Activated effector memory CD4-positive, alpha-beta T cell treated with Interleukin-2 at 50 U/mL for 16 hours (primary cell): ENCODE measurements at regions not wholly inside any gene's neighbourhood (a gene's known extent, or its start where the extent isn't known, plus 50 kb on each side); places are given as distances from the start of the nearest gene placed in this dataset.
"Not testable (repeated sequence)": the region's sequence is repeated elsewhere in the genome, so short reads cannot be mapped to it uniquely, and the experiment has no call there.

Experiments
- DNase-seq: peaks from one replicate; pipeline ENCODE4 v3.0.0-alpha.2; 2020

DNA sequence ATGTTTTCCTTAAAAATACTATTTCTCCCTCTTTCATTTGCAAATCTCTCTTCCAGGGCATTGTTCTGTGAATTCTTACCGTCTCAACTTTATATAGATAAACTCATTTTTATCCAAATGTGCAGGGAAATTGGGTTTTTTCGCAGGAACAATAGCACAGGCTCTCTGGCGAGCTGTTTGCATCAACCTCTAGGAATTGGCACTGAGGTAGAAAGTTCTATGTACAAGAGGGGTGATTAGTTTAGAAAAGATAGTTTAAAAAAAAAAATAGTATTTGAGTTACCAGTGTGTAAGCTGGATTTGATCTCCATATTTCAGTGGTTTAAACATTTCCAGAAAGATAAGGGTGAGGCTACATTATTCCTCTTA lies 129.7 kb upstream of the BTN3A2 start:
- DNase-seq, result no peak

DNA sequence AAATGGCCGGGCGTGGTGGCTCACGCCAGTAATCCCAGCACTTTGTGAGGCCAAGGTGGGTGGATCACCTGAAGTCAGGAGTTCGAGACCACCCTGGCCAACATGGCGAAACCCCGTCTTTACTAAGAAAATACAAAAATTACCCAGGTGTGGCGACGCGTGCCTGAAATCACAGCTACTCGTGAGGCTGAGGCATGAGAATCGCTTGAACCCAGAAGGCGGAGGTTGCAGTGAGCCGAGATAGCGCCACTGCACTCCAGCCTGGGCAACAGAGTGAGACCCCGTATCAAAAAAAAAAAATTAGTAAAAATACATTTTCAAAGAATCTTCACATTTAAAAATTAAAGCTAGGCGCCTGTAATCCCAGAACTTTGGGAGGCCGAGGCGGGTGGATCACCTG lies 125.6 kb upstream of the BTN3A2 start:
- DNase-seq, result not testable (repeated sequence)

DNA sequence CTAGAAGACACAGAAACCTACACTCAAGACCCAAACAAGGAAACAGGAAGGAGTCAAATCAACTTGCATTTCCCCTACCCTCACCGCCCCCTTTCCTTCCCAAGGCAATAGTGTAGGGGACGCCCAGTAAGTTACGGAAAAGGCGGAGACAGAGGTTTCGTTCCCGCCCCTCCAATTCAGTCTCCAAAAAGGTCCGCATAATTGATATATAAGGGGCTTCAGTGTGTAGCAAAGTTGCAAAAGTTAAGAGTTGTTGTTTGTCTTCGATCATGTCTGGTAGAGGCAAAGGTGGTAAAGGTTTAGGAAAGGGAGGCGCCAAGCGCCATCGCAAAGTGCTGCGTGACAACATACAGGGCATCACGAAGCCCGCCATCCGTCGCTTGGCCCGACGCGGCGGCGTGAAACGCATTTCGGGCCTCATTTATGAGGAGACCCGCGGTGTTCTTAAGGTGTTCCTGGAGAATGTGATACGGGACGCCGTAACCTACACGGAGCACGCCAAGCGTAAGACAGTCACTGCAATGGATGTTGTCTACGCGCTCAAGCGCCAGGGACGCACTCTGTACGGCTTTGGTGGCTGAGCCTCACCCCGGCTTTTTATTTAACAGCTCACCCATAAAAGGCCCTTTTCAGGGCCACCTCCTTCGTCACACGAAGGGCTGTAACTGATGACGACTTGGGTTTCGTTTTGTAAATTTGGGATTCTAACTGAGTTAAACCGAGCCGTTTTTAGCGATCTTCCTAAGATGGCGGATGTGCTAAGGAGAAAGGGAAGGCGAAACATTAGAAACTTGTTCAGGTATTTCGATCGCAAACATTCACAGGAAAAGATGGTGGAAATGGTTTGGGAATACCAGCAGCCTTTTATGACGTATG lies 124.6 kb upstream of the BTN3A2 start:
- DNase-seq, result peak; percentile 52

DNA sequence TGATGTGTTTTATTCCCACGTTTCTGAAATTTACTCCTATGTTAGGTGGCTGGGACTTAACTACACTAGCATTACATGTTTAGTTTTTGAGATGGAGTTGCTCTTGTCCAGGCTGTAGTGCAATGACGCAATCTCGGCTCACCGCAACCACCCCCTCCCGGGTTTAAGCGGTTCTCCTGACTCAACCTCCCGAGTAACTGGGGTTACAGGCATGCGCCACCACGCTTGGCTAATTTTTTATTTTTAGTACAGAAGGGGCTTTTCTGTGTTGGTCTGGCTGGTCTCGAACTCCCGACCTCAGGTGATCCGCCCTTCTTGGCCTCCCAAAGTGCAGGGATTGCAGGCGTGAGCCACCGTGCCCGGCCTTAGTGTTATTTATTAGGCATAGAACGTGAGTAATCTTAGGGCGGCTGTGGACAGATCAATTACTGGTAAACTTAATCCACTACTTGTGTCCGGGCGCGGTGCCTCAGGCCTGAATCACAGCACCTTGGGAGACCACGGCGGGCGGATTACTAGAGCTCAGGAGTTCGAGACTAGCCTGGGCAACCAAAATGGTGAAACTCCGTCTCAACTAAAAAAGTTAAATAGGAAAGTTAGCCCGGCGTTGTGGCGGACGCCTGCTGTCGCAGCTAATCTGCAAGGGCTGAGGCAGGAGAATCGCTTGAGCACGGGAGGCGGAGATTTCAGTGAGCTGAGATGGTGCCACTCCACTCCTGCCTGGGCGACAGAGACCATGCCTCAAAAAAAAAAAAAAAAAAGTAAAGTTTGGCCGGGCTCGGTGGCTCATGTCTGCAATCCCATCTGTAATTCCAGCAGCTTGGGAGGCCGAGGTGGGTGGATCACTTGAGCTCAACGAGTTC lies 123.7 kb upstream of the BTN3A2 start:
- DNase-seq, result peak; percentile 22

DNA sequence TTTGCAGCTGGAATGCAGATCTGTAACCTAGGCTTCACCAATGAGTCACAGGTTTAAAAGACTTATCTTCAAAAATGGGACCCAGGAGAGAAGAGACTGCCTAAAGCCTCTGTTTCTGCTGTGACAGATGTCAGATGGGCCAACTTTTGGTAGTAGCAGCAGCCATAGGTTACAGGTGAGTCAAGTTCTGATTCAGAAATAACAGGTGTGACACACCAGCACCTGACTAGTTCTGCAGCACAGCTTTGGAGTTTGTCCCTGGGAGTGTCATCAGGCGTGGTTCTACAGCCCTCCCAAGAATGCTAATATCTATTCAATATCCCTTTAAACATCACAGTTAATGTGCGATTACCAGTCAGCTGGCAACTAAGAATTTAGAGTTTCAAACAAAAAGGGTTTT lies 121.9 kb upstream of the BTN3A2 start:
- DNase-seq, result no peak

DNA sequence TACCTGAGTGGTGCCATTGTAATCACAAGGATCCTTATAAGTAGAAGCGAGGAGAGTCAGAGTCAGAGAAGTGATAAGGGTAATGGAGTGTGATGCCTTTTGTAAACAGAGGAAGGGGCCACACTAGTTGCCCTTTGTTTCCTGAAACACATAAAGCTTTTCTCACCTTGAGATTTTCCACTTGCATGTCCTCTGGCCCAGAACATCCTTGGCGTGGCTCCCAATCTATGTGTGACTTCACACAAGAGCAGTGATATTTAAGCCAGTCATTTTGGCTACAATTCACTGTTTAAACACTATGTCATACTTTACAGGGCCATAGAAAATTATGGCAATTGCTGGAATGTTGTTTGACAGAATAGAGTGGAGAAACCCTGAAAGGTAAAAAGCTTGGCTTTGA lies 121.2 kb upstream of the BTN3A2 start:
- DNase-seq, result no peak

DNA sequence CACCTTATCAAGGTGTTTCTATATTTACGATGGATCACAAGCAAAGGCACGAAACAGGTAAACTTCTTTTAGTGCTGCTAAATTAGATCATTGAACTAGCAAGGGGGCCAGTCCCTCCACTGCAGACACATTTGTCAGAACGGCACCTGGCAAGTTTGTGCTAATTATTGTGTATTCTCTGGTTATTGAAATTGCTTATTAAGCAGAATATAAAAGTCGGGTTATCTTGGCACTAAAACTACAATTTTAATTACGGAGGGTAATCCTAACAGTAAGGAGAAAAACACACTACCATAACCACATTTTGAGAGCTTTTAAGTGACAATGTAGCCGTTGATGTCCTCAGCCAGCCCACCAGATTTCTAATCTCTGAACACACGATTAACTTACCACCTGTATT lies 118.9 kb upstream of the BTN3A2 start:
- no peak for DNase-seq

DNA sequence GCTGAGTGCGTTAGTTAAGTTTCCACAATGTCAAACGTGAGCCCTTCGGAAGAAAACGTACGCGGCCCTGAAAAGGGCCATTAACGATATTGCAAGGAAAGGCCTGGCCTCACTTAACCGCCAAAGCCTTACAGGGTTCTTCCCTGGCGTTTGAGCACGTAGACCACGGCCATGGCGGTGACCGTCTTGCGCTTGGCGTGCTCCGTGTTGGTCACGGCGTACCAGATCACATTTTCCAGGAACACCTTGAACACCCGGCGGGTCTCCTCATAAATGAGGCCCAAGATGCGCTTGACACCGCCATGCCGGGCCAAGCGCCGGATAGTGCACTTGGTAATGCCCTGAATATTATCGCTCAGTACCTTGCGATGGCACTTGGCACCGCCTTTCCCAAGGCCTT lies 118.4 kb upstream of the BTN3A2 start:
- no peak for DNase-seq

DNA sequence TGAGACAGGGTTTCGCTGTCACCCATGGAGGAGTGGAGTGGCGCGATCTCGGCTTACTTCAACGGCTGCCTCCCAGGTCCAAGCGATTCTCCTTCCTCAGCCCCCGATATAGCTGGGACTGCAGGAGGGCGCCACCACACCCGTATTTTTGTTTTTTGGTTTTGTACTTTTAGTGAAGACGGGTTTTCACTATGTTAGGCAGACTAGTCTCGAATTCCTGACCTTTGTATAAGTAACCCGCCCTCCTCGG lies 115.4 kb upstream of the BTN3A2 start:
- no peak for DNase-seq

DNA sequence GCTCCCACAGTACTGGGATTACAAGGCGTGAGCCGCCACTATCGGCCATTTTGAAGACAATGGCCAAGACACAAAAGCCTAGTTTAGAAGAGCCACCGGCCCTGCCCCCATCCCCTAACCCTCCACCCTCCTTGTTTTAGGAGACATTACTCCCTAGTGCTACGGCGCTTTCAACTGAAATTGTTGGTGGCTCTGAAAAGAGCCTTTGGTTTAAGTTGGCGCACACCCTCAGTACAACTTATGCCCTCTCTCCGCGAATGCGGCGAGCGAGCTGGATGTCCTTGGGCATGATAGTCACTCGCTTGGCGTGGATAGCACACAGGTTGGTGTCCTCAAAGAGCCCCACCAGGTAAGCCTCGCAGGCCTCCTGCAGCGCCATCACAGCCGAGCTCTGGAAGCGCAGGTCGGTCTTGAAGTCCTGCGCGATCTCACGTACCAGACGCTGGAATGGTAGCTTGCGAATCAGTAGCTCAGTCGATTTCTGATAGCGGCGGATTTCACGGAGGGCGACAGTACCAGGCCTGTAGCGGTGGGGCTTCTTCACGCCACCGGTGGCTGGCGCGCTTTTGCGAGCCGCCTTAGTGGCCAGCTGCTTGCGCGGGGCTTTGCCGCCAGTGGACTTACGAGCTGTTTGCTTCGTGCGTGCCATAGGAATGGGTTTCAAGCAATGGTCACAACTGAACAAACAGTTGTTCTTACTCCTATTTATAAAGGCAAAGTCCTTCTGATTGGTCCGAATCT lies 114.9 kb upstream of the BTN3A2 start:
- peak; percentile 69 for DNase-seq

DNA sequence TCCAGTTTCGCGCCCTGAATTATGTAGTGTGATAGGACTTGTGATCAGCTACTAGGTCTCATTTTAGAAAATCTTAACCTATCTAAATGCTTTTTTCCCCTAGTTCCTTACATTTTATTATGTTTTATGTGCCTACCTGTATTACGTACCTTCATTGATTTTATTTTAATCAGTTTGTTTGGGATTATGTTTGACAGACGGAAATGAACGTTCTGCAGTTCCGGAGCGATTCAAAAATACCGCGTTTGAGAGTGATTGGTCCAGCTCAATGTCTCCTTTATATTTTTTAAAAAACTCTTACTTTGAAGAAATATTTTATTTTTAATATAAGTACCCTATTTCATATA lies 114.3 kb upstream of the BTN3A2 start:
- no peak for DNase-seq

DNA sequence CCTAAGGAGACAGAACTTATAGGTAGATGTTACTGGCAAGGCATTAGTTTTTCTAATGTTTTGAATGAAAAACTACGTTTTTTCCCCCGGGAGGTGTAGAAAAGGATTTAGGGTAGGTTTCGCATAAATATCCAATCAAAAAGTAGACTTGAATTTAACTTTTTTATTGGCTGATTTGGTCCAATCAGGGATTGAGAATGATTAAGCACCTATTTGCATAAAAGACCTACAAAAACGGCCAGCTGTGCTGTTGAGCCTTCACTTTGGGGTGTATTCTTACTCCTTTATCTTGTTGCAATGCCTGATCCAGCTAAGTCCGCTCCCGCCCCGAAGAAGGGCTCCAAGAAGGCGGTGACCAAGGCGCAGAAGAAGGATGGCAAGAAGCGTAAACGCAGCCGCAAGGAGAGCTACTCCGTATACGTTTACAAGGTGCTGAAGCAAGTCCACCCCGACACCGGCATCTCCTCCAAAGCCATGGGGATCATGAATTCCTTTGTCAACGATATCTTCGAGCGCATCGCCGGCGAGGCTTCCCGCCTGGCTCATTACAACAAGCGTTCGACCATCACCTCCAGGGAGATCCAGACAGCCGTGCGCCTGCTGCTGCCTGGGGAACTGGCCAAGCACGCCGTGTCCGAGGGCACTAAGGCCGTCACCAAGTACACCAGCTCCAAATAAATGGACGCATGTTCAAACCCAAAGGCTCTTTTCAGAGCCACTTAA lies 113.5 kb upstream of the BTN3A2 start:
- peak; percentile 47 for DNase-seq

DNA sequence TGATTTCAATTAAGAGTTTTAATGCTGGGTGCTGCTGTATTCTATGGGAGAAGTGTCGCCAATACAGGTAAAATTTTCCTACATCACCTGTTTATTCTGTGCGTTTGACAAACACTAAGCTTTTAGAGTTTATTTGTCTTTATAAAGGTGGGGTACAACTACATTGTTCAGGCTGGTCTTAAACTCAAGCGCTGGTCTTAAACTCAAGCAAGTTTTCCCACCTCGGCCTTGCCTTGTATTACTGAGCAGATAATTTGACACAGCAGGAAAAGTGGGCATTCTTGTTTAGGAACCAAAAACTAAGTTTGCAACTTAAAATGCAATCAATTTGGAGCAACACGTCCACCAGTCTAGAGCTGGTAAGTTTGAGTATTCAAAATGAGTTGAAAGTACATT lies 112.9 kb upstream of the BTN3A2 start:
- no peak for DNase-seq

DNA sequence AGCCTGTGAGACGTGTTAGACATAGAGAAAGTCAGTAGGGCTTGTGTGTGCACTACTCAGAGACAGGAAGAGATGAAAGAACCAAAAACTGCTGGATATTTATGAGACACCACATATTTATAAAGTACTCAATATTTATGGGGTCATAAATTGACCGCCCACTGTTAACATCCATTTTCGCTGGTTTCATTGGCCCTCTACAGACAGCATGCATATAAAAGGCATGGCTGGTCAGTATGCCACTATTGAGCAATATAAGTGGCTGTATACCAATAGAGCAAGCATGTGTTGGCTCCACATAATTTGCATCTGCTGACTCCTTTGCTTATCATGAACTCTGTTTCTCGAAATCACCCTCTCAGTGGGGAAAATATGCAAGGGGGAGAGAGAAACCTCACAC lies 110.3 kb upstream of the BTN3A2 start:
- DNase-seq, result no peak

DNA sequence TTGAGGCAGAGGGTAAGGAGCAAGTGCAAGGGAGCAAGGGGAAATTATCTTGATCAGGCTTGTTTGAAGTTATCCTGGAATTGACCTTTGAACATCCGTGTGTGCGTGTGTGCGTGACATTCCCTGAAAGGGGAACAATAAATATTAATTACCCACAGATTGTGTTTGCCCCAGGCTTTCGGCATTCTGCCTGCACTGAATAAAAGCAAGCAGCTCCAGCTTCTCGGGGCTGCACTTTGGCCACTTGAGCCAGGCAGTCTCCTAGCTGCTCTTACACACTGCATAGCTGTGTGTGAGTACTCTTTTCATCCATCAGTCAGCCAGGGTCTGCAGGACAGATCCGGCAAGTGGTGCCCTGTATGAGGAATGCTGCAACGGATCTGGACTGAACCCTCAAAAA lies 107.7 kb upstream of the BTN3A2 start:
- DNase-seq, result no peak

DNA sequence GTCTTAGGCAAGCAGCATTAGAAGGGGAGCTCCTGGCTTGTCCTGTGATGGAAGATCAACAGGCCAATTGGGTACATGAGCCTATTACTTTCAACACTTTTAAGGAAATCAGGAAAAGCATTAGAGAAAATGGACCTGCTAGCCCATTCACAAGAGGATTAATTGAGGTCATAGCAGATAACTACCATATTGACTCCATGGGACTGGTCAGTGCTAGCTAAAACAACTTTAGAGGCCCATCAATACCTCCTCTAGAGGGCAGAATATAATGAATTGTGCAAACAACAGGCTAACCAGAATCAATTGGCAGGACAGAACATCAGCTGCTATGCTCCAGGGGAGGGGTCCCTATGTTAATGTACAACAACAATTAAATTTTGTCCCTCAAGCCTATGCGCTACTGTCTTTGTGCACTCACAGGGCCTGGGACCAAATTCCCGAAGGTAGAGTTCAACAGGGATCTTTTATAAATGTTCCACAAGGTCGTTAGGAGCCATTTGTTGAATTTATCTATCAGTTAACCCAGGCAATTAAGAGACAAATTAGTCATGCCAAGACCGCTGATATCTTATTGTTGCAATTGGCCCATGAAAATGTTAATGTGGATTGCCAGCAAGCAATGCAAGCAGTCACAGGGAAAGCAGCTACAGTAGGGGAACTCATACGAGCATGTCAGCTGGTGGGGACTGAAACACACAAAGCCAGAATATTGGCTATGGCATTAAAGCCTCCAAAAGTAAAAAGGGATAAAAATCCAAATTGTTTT lies 106.6 kb upstream of the BTN3A2 start:
- DNase-seq, result no peak

DNA sequence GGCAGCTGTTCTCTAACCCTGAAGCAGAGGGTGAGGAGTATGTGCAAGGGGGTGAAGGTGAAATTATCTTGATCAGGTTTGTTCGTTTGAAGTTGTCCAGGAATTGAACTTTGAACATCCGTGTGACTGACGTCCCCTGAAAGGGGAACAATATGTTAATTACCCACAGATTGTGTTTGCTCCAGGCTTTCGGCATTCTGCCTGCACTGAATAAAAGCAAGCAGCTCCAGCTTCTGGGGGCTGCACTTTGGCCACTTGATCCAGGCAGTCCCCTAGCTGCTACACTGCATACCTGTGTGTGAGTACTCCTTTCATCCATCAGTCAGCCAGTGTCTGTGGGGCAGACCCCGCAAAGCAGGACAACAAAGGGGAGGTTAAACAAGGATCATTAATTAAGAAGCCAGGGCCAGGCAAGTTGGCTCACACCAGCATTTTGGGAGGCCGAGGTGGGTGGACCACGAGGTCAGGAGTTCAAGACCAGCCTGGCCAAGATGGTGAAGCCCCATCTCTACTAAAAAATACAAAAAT lies 104.8 kb upstream of the BTN3A2 start:
- DNase-seq, result no peak

DNA sequence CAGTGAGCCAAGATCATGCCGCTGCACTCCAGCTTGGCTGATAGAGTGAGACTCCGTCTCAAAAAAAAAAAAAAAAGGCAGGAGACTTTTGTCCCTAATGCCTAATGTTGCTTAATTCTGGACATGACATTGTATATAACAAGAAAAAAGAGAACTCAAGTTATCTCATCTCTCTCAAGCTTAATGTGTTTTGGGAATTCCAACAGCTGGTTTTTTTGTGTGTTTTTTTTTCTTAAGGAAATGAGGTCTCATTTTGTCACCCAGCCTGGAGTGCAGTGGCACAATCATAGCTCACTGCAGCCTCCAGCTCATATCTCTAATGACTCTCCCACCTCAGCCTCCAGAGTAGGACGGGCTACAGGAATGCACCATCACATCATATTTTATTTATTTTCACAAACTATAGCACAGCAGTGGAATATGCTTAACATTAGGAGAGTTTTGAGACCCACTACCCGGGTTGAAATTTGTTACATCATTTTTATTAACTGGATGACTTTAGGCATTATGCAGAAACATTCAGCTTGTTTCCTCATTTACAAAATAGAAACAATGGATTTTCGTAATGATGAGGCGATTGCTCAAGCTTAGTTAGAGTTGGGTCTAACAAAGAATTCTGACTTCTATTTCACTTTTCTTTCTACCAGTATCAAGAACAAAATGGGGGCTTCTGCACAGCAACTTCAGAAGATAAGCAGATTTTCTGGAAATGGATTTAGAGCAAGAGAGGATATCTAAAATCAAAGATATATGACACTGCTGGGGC lies 104.1 kb upstream of the BTN3A2 start:
- DNase-seq, result no peak

DNA sequence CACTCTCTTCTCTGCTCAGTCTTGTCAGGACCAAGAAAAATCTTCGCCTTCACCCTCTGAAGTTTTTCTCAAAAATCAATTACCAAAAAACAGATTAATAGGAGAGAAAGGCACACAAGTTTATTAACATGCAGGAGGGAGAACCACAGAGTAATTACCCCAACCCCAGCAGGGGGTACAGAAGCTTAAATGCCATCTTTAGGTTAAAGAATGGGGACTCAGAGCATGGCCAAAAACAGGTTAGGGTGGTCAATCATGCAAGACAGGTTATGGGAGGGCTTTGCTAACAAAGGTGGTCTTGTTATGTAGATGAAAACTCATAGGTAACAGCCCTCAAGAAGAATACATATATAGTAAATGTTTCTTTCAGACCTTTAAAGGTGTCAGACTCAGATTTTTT lies 100.5 kb upstream of the BTN3A2 start:
- no peak for DNase-seq

DNA sequence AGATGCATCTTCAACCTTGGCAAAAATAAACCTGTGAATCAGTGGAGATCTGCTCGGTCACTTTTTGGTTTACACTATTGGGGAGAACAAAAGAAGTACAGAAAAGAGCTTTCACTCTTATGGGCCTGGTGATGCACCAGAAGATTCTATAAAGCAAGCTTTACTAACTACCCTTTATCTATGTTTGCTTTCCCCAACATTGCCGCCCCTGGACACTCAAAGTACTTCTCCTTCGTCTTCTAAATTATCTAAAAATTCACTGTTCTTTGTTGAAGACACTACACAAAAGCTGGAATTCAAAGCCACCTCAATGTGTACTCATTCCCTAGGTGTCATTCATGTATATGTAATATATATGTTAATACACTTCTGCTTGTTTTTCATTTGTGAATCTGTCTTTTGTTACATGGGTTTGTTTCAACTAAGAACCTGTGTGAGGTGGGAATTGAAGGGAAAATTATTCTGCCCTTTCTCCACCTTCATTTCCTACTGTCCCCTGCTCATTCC lies 97.9 kb upstream of the BTN3A2 start:
- DNase-seq, result no peak
